NCI-H1105 treated with DMSO at 0.1 percent for 48 hours (cell line): ENCODE measurements at regions not wholly inside any gene's neighbourhood (a gene's known extent, or its start where the extent isn't known, plus 50 kb on each side); places are given as distances from the start of the nearest gene placed in this dataset.
"Not testable (repeated sequence)": the region's sequence is repeated elsewhere in the genome, so short reads cannot be mapped to it uniquely, and the experiment has no call there.

Source experiments
- DNase-seq: peaks from one replicate; lab custom pipeline; 2025; lab: John Stamatoyannopoulos, UW

DNA sequence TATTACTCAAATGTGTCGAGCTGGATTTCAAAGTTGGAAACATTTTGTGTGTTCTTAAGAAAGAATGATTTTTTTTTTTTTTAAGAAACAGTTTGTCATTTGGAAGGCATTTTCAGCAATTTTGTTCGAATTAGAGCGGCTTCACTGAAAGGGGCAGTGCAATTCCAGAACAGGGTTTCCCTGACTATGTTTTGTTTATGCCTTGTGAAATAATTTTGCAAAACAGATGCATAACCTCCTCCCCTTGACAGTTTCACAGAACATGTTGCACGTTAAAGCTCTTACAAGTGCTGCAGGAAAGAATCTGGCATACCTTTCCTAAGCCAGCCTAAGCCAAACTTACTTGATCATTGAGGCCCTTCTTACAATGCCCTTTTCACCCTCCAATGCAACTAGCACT lies 216.0 kb upstream of the SSTR4 start:
- DNase-seq: no peak

DNA sequence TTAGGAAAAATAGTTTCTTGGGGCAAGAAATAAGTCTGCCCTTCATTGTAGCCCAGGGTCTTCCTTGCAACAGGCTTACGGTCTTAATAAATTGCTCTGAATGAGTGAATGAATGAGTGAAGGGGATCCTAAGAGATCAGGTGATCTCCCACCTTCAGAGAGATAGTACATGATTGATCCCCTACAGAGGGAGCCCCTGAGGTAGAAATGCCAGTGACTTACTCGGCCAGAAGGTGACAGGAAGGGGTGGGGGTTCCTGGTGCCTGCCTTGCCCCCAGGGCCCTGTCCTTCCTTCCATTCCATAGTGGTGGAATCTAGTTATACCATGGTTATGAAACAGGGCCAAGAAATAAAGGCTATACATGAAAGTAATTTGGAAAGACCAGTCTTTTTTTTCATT lies 215.3 kb upstream of the SSTR4 start:
- no peak for DNase-seq

DNA sequence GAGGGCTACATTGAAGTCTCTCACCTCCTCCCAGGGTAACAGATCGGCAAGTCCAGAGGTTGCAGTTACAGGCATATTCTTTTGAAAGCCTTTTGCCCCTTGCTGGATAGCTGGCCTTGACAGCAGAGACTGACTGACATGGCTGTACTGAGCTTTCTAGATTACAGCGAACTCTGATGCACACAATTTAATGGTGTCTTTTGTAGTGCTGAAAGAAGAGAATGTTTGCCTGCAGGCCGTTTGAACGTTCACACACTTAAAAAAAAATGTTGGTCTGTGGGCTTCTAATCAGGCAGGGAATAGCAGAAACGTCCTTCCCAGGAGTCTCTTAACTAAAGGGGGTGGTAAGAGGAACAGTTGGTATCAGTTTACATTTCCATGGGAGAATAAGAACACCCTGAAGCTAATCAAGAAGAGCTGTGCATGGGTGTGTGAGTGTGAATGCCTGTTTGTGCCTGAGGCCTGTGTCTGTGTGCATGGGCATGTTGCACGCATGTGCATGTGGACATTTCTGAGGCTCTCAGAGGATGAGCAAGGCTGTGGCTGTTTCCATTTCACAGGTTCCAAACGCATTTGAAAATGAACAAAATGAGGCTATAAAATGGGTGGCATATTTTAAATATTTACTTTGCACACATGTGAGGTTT lies 213.9 kb upstream of the SSTR4 start:
- DNase-seq: no peak

DNA sequence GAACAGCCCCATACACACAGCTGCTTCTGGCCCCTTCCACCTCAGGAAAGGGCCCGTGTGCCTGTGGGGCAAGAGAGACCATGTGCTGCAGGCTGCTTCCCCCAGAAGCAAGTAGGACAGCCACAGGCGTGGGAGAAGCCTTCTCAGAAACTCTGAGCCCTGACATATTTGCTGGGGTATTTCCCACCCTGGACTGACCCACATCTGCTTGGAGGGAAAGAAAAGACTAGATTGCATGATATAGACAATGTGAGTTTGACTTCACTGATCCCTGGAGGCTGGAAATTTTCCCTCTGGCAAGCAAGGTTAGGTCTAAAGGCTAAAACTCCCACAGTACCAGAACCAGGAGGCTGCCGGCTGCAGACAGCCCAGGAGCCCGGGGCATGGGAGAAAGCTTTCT lies 213.3 kb upstream of the SSTR4 start:
- no peak for DNase-seq

DNA sequence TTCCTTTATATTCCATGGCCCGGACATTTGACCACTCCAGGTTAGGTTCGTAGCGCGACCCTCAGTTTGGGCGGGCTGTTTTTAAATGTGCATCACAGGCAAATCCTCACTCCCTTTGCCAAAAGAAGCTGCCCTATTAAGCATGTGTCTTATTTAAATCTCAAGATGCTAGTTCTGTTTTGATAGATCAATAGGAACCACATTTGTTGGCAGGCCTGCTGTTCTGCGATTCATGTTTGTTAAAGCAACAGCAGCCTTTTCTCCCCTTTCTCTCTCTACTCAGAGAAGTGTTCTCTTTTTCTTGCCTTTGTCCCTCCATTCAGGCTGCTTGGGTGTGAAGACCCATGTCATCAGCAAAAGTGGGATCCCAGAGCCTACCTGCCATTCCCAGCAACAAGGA lies 212.0 kb upstream of the SSTR4 start:
- DNase-seq: no peak

DNA sequence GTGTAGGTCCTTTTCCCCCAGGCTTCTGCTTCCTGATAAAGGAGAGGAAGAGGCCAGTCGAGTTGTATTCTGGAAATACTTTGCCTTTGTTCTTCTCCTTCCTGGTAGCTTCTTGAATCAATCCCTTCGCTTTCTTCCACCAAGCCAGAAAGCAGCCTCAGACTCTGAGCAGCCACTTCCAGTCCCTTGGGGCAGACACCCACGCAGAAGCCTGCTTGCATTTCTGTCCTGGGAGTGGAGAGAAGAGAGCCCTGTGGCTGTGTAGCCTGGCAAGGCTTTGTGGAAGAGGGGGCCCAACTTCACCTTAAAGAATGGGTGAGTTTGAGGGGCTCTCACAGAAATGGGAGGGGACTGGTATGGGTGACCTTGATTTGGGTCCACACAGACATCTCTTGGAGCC lies 211.0 kb upstream of the SSTR4 start:
- no peak for DNase-seq

DNA sequence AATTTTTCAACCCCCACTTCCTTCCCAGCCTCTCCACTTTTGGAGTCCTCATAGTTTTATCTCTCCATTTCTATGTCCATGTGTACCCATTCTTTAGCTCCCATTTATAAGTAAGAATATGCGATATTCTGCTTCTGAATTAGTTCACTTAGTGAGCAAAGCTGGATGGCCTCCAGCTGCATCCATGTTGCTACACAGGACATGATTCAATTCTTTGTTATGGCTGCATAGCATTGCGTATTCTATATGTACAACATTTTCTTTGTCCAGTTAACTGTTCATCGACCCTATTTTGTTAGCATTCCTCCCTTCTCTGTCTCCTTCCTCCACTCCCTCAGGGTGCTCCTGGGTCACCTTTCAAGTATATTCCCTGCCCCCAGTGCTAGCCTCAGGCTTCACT lies 210.0 kb upstream of the SSTR4 start:
- DNase-seq: no peak

DNA sequence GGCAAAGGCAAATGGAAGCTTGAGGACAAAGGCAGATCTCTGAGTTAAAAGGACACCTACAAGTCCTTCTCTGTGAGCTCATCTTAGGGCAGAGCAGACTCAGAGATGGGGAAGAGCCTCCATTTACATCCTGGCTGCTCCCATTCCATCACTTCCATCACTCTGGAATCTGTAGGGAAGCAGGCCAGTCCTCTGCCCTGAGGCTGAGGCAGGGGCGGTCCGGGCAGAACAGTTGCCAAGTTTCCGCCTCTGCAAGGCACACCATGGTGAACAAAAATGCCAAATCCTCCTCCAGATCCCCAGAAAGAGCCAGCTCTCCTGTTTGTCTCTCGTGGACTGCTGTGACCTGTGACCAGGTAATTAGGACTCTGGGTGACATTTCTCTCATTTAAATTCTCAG lies 209.6 kb upstream of the SSTR4 start:
- no peak for DNase-seq

DNA sequence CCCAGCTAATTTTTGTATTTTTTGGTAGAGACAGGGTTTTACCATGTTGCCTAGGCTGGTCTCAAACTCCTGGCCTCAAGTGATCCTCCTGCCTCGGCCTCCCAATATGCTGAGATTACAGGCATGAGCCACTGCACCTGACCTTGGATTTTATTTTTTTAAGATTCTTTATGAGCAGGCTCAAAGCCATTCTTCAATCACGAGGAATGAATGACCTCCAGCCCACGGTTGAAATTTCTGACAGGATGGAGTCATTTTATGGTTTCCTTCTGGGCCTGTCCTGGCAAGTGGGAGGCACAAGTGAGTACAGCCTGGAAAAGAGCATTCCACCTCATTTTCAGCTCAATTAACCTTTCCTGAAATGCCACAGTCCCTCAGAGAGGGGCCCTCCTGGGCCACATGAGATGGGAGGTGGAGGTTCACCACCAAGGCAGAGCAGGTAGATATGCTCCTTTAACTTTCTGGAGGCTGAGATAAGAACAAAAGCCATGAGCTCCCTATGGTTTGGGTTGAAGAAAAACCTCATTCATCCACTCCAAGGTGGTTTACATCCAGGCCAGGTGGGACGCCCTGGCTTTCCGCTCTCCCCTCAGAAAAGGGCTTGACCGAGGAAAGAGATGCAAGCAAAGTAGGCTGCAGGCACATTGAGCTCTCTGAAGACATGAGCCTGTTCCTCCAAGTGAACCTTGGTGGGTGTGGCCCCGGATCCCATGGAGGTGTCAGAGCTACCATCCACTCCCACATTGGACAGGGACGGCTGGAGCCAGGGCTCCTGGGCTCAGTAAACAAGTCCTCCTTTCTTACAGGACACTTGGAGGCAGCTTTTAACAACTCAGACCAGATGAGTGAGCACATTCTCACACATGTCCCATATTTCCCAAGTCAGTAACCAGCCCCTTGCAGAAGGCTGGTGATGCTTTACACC lies 208.5 kb upstream of the SSTR4 start:
- no peak for DNase-seq

DNA sequence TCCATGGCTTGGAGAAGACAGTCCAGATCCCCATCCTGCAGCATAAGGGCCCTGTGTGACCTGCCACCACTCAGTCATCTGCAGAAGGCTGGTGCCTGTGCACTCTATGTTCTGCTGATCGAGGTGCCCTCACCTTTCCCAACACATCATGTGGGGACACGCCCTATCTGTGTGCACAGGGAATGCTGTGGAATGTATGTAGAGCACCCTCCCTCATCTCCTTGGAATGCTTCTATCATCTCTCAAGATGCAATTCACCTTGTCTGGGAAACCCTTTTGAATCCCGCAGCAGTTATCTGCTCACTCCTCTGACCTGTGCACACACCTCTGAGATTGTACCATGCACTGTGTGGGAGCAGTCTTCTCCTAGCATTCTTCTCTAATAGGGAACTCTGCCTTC lies 207.2 kb upstream of the SSTR4 start:
- no peak for DNase-seq

DNA sequence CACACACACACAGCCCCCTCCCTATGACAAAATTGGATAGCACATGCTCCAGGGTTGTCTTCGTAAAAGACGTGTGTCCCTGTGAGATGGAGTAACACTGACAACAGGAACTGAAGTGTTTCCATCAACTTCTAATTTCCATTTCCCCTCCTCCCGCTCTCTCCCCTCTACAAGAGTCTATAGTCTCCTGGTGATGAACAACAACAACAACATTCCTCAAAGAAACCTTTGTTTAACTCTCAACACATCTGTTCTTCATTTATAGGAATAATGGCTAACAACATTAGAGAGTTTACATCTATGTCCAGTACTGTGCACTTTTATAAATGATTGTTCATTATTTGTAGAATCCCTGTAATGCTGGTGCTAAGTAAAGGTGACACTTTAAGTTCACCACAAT lies 205.8 kb upstream of the SSTR4 start:
- DNase-seq: no peak

DNA sequence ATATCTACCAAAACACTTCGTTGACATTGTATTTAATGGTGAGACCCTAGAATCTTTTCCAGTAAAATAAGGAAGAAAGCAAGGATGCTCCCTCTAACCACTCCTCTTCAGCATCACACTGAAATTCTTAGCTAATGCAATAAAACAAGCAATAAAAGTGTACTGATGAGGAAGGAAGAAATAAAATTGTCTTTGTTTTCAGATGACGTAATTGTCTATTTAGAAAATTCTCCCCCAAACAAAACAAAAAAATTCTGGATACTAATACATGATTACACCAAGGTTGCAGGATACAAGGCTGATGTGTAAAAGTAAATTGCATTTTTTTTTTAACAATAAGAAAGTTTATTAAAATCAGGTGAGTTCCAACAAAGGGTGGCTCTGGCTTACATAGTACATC lies 205.0 kb upstream of the SSTR4 start:
- DNase-seq: no peak

DNA sequence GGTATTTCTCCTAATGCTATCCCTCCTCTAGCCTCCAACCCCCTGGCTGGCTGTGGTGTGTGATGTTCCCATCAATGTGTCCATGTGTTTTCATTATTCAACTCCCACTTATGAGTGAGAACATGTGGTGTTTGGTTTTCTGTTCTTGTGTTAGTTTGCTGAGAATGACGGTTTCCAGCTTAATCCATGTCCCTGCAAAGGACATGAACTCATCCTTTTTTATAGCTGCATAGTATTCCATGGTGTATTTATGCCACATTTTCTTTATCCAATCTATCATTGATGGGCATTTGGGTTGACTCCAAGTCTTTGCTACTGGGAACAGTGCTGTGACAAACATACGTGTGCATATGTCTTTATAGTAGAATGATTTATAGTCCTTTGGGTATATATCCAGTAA lies 204.4 kb upstream of the SSTR4 start:
- DNase-seq: not testable (repeated sequence)

DNA sequence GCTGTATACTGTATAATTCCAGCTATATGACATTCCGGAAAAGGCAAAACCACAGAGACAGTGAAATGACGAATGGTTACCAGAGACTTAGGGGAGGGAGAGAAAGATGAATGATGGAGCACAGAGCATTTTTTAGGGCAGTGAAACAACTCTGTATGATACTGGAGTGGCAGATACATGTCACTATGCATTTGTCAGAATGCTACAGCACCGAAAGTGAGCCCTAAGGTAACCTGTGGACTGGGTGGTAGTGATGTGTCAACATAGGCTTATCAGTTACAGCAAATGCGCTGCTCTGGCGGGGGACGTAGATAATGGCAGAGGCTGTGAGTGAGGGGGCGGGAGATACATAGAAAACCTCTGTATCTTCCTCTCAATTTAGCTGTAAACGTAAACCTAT lies 201.3 kb upstream of the SSTR4 start:
- DNase-seq: no peak

DNA sequence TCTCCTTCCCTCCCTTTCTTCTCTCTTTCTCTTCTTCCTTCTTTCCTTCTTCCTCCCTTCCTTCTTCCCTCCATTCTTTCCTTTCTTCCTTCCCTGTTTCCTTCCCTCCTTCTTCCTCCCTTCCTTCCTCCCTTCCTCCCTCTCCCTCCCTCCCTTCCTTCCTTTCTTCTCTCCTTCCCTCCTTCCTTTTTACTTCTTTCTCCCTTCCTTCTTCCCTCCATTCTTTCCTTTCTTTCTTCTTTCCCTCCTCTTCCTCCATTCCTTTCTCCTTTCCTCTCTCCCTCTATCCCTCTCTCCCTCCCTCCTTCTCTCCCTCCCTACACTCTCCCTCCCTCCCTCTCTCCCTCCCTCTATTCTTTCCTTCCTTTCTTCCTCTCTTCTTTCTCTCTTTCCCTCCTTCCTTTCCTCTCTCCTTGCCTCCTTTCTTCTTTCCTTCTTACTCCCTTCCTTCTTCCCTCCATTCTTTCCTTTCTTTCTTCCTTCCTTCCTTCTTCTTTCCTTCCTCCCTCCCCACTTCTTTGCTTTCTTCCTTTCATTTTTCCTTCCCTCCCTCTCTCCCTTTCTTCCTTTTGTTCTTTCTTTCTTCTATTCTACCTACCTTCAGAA lies 200.4 kb upstream of the SSTR4 start:
- DNase-seq: no peak

DNA sequence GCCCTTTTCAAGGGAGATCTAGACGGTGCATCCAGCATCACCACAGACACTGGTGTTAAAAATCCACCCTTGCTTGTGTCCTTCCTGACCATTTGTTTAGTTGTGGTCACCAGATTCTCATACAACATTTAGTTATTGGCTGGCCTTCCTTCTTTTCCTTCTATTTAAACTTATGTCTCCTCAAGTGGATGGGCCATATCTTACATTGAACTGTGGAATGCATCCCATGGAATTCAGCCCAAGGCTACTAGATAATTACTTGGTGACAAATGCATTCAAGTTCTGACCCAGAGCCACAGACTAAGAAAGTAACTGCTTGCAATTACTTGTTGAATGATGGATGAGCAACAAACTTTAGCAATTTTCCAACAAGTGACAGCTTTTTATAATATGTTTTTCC lies 198.9 kb upstream of the SSTR4 start:
- no peak for DNase-seq

DNA sequence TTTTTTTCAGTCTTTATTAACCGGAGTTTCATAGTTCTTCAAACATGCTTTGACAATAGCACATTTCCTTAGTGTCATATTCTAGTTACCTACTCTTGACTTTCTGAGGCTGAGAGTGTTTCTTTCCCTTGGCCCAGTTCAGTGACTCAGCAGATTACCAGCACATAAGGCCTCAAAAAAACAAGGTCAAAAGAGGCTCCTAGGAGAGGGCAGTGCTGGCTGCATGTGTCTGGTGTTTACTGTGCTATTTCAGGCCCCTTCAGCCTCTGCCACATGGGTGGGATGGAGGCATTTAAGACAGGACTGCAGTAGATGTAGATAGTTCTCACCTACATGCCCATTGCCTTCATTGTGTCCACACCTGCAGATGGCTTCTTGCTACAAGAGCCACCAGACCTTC lies 198.2 kb upstream of the SSTR4 start:
- no peak for DNase-seq

DNA sequence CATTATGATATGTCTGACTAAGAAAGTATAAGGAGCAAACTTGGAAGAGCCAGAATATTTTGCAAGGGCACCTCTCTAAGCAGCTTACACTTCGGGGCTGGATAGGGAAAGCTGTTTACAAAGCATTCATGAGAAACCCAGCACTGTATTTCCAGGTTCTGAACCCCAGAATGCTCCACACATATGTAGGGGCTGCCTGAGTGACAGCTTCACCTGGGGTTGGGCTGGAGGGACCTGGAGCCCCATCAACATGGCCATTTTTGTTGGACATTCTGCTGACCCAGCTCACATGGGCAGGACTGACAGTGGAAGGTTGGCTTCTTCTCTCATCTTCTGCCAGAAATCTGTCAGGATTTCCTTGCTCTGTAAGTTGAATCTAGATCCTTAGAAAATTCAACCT lies 197.1 kb upstream of the SSTR4 start:
- DNase-seq: no peak

DNA sequence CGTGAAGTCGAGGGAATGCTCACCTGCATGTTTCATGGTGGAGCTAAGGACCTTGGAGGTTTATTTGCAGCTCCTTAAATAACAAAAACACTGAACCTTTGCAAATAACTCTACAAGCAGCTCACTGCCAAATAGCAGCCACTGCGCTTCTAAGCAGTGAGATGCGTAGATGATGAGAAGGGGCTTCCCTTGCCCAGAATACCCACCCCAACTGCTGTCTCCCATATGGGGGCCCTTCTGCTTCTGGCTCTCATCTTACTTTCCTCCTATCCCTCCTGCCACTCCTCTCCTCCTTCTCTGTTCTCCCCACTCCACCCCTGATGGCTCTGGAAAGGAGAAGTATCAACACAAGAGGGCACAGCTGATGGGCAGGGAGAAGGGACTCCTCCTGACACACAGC lies 193.3 kb upstream of the SSTR4 start:
- no peak for DNase-seq

DNA sequence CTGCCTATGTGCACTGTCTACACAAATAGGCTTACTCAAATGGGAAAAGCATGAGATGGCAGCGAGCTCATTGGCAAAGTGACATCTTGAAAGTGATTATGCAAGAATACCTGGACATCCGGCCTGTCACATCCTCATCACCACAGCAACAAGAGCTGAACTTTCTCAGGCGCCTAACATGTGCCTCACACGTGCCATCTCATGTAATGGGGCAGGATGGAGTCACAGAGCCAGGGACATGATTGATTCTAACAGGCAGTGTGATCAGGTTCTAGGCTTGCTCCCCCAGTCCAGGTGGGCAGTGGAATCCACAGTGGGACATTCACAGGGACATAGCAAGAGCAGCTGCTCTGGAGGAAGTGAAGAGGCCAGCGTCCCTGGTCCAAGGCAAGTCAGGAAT lies 192.3 kb upstream of the SSTR4 start:
- DNase-seq: no peak

DNA sequence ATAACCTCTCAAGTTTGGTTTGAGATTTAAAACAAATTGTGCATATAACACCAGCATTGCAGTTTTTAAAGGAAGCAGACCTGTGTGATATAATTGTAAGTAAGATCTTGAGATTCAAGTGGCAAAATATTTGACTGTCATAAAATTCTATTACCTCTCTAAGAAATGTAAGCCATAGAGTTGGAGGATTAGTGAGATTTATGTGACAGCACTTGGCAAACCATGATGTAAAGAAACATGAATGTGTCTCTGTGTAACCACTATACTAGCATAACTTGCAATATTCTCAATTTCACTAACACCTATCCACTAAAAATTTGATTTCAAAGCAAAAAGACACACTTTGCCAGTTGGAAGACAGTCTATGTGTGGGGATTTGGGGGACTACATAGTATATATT lies 190.2 kb upstream of the SSTR4 start:
- DNase-seq: no peak

DNA sequence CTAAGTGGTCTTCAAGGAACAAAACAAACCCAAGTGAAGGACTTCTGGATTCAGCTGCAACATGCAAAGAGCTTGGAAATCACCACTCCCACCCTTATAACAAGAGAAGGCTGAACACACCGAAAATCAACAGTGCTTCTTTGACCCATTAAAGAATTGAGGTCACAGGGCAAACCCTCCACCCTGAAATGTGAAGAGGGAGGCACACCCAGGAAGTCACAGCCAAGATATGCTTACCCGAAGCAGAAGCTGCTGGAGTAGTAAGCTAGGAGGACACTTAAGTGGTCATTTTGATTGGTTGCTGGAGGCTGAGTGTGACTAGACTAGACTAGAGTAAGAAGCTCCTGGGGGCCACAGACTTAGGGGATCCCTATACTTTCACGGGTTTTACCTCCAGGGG lies 188.2 kb upstream of the SSTR4 start:
- DNase-seq: no peak

DNA sequence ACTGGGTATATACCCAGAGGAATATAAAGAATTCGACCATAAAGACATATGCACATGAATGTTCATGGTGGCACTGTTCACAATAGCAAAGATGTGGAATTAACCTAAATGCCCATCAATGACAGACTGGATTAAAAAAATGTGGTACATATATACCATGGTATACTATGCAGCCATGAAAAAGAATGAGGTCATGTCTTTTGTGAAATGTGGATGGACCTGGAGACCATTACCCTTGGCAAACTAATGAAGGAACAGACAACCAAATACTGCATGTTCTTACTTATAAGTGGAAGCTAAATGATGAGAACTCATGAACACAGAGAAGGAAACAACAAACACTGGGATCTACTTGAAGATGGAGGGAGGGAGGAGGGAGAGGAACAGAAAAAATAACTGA lies 186.7 kb upstream of the SSTR4 start:
- DNase-seq: no peak
